ENCODE measurements at regions not wholly inside any gene's neighbourhood (a gene's known extent, or its start where the extent isn't known, plus 50 kb on each side); places are given as distances from the start of the nearest gene placed in this dataset.

GRCh38 chr10:117652228-117653169 is 110.0 kb downstream of the EMX2 start:
- H3K4me3 ChIP-seq (ENCODE audit: low read depth, low read length) = no peak overlapping the region
- no peak for DNase-seq (ENCODE audit: low read depth)
- TF ChIP-seq, protein P1, sequence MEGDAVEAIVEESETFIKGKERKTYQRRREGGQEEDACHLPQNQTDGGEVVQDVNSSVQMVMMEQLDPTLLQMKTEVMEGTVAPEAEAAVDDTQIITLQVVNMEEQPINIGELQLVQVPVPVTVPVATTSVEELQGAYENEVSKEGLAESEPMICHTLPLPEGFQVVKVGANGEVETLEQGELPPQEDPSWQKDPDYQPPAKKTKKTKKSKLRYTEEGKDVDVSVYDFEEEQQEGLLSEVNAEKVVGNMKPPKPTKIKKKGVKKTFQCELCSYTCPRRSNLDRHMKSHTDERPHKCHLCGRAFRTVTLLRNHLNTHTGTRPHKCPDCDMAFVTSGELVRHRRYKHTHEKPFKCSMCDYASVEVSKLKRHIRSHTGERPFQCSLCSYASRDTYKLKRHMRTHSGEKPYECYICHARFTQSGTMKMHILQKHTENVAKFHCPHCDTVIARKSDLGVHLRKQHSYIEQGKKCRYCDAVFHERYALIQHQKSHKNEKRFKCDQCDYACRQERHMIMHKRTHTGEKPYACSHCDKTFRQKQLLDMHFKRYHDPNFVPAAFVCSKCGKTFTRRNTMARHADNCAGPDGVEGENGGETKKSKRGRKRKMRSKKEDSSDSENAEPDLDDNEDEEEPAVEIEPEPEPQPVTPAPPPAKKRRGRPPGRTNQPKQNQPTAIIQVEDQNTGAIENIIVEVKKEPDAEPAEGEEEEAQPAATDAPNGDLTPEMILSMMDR (IDR thresholded peaks at IDR 0.05; ENCODE audit: control insufficient read depth, extremely low read depth, insufficient read depth) = no peak

- DNase-seq (ENCODE audit: low read depth) = no peak
- TF ChIP-seq, protein P1 (IDR thresholded peaks at IDR 0.05; ENCODE audit: control insufficient read depth, extremely low read depth, insufficient read depth) = no peak
- H3K4me3 ChIP-seq (ENCODE audit: low read depth, low read length) = no peak overlapping the region
Measured at GRCh38 chr10:117653170-117653515, 110.6 kb downstream of the EMX2 start.

GRCh38 chr10:117654105-117654504 is 111.6 kb downstream of the EMX2 start:
- TF ChIP-seq, protein P1 (IDR thresholded peaks at IDR 0.05; ENCODE audit: control insufficient read depth, extremely low read depth, insufficient read depth) = no peak

DNA sequence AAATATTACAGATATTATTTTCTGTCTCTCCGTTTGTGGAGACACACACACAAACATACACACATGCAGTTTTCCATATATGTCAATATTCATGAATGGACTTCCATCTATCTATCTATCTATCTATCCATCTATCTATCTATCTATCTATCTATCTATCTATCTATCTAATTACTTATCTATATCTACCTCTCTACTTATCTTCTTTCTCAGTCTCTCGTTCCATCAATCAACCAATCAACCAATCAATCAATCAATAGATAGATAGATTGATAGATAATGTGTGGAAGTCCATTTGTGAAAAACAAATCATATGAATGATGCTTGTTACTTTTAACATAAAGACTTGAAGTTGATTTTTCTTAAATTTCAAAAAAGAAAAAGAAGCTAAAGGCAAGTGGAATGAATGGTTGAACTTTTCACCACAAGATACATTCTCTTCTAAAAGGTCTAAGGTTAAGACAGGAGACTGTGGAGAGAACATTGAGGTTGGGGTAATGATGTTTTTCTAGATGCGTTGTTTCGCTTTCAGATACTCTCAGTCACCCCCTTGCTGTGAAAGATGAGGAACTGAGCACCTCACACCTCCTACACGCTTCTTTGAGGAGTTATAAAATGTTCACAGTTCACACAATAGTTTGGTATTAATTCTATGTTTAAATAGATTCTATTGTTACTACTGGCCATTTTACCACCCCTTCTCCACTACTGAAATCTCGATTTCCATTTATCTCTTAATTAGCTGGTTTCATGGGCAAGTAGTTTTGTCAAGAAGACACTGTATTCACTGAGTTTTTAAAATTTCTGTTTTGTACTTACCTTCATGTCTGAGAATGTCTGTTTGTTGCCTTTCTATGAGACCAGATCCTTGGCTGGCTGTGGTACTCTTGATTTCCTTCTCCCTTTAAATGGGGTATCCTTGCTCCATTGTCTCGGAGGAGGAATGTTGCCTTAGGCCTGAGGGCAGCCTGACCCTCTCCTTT is 114.1 kb downstream of the EMX2 start:
- DNase-seq (ENCODE audit: low read depth) = no peak
- TF ChIP-seq, protein P1 (IDR thresholded peaks at IDR 0.05; ENCODE audit: control insufficient read depth, extremely low read depth, insufficient read depth) = no peak
- no peak overlapping the region for H3K4me3 ChIP-seq (ENCODE audit: low read depth, low read length)

More at GRCh38 chr10:117654105-117654504, 111.6 kb downstream of the EMX2 start:
- H3K4me3 ChIP-seq (ENCODE audit: low read depth, low read length) = no peak overlapping the region
- no peak for DNase-seq (ENCODE audit: low read depth)

- H3K4me3 ChIP-seq (ENCODE audit: low read depth, low read length) = no peak overlapping the region
- TF ChIP-seq, protein P1 (IDR thresholded peaks at IDR 0.05; ENCODE audit: control insufficient read depth, extremely low read depth, insufficient read depth) = no peak
- DNase-seq (ENCODE audit: low read depth) = no peak
Measured at GRCh38 chr10:117661316-117661715, 118.8 kb downstream of the EMX2 start.

DNA sequence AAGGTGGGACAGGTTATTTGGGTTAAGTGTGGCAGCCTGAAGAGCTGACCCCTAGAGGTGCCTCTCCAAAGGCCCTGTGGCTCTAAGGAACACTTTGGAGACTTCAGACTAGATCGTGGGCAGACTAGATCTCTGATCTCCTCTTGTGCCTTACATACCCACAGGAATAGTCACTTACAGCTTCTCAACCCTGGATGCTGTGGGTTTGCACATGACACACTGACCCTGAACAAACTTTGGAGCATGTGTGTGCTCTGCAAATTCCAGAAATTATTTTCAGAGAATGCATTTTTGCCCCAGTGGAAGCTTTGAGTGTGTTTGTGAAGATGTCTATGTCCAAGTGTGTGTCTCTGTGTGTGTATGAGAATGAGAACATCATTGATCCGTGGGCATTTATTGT is 119.6 kb downstream of the EMX2 start:
- TF ChIP-seq, protein P1 (IDR thresholded peaks at IDR 0.05; ENCODE audit: control insufficient read depth, extremely low read depth, insufficient read depth) = no peak
- no peak for DNase-seq (ENCODE audit: low read depth)
- H3K4me3 ChIP-seq (ENCODE audit: low read depth, low read length) = no peak overlapping the region
